Spleen (tissue), 11 donors: ENCODE measurements at regions not wholly inside any gene's neighbourhood (a gene's known extent, or its start where the extent isn't known, plus 50 kb on each side); places are given as distances from the start of the nearest gene placed in this dataset.
"Not testable (repeated sequence)": the region's sequence is repeated elsewhere in the genome, so short reads cannot be mapped to it uniquely, and the experiment has no call there.

ENCODE experiments used
- DNase-seq: peaks from one replicate; pipeline ENCODE4 v3.0.0-alpha.2; 2020
- H3K27ac ChIP-seq, 8 donors: fragments of 200-600 bp; sonication (generic) in 7 of 8; 1 replicate in 4 of 8; 2 replicates in 4 of 8; pipeline versions ENCODE4 v1.5.0 to v1.8.0; 2016 to 2021; ENCODE audit warnings: inconsistent platforms in 4 of 8, mild to moderate bottlenecking in 4 of 8, moderate library complexity in 1 of 8
- H3K27me3 ChIP-seq, 7 donors: fragments of 200-600 bp; sonication (generic) in 6 of 7; replicated peaks in 1 of 7; 1 replicate in 4 of 7; 2 replicates in 3 of 7; pipeline versions ENCODE4 v1.5.0 to v1.8.0; 2016 to 2021; ENCODE audit warnings: inconsistent platforms in 3 of 7, mild to moderate bottlenecking in 1 of 7
- H3K36me3 ChIP-seq, 6 donors: fragments of 200-600 bp; sonication (generic) in 5 of 6; 1 replicate in 4 of 6; 2 replicates in 2 of 6; pipeline versions ENCODE4 v1.5.0 to v1.8.0; 2016 to 2021; ENCODE audit warnings: inconsistent platforms in 2 of 6
- H3K4me1 ChIP-seq, 6 donors: fragments of 200-600 bp; sonication (generic) in 5 of 6; 1 replicate in 3 of 6; 2 replicates in 3 of 6; pipeline versions ENCODE4 v1.5.0 to v1.8.0; 2016 to 2021; ENCODE audit warnings: inconsistent platforms in 3 of 6
- H3K4me3 ChIP-seq, 8 donors: fragments of 200-600 bp; sonication (generic) in 7 of 8; 1 replicate in 4 of 8; 2 replicates in 4 of 8; pipeline versions ENCODE4 v1.5.0 to v1.8.0; 2016 to 2021; ENCODE audit warnings: inconsistent platforms in 4 of 8, mild to moderate bottlenecking in 4 of 8, moderate library complexity in 2 of 8
- H3K9me3 ChIP-seq, 8 donors: fragments of 200-600 bp; sonication (generic) in 7 of 8; 1 replicate in 4 of 8; 2 replicates in 4 of 8; pipeline versions ENCODE4 v1.5.0 to v1.8.0; 2016 to 2021; ENCODE audit warnings: inconsistent platforms in 4 of 8
- POLR2A ChIP-seq, 3 donors: fragments of 450-650 bp; IDR thresholded peaks; one replicate each; pipeline ENCODE4 v1.5.1; 2017; ENCODE audit warnings: antibody characterized with exemption in 3 of 3, mild to moderate bottlenecking in 1 of 3
- POLR2AphosphoS5 ChIP-seq, 3 donors: sonication (generic); formaldehyde crosslinking; IDR thresholded peaks; one replicate each; pipeline ENCODE4 v1.5.1; 2017; ENCODE audit warnings: antibody characterized with exemption in 3 of 3
- WGBS, 5 donors: extraction: QIAGEN DNeasy Blood & Tissue Kit in 3 of 5; methylation state at CpG; one replicate each; pipeline versions ENCODE4 v1.1.5 to v1.1.7; 2013 to 2018; 5-methylcytosine and 5-hydroxymethylcytosine counted together
- intact Hi-C: fragments of 100-400 bp; cut with DNase I; formaldehyde crosslinking; loops from one replicate; pipeline ENCODE4 v1.15.0; 2023; ENCODE audit warnings: low total_unique reads
- TF ChIP-seq, protein P1 (sequence below), 11 experiments: fragments of 200-600 bp in 7 of 11; fragments of 450-650 bp in 4 of 11; sonication (generic) in 4 of 11; IDR thresholded peaks in 8 of 11; conservative IDR thresholded peaks in 3 of 11; 1 replicate in 7 of 11; 2 replicates in 4 of 11; pipeline versions ENCODE4 v1.4.0 to v1.8.0; 2016 to 2021; ENCODE audit warnings: antibody characterized with exemption in 11 of 11, inconsistent platforms in 4 of 11, mild to moderate bottlenecking in 1 of 11
- donor health status: healthy with polysubstance abuse.
- donor health status: DM: no; HTN: no; CAD: no; lungs with moderate emphysema.
- donor health status: DM: no; HTN: no; CAD: no.
- donor health status: Bipolar disorder and iron deficiency.
- donor health status: healthy.
- donor health status: DM: no; HTN: no; CAD: no.
- donor health status: DM: yes; HTN: yes; CAD: no.

GRCh38 chr1:220426989-220427388, 100.9 kb upstream of the MARK1 start:
- no peak for DNase-seq
- H3K27me3 ChIP-seq: peaks cover 0 to 4% (median 0%) of the 10 kb centered on the region in 7 donors
- no peaks in the 10 kb centered on the region for H3K4me1 ChIP-seq
- no peak overlapping the region for H3K4me3 ChIP-seq
- H3K9me3 ChIP-seq: no peaks in the 10 kb centered on the region
- H3K27ac ChIP-seq: no peak overlapping the region
- TF ChIP-seq, protein P1, sequence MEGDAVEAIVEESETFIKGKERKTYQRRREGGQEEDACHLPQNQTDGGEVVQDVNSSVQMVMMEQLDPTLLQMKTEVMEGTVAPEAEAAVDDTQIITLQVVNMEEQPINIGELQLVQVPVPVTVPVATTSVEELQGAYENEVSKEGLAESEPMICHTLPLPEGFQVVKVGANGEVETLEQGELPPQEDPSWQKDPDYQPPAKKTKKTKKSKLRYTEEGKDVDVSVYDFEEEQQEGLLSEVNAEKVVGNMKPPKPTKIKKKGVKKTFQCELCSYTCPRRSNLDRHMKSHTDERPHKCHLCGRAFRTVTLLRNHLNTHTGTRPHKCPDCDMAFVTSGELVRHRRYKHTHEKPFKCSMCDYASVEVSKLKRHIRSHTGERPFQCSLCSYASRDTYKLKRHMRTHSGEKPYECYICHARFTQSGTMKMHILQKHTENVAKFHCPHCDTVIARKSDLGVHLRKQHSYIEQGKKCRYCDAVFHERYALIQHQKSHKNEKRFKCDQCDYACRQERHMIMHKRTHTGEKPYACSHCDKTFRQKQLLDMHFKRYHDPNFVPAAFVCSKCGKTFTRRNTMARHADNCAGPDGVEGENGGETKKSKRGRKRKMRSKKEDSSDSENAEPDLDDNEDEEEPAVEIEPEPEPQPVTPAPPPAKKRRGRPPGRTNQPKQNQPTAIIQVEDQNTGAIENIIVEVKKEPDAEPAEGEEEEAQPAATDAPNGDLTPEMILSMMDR (IDR thresholded peaks at IDR 0.05 in 8 of 11, conservative IDR thresholded peaks at IDR 0.05 in 3 of 11): no peak
- TF ChIP-seq POLR2A (IDR thresholded peaks at IDR 0.05) (no peak), POLR2AphosphoS5 (IDR thresholded peaks at IDR 0.05) (no peak)
- no peaks in the 10 kb centered on the region for H3K36me3 ChIP-seq
- 88 to 98% (median 92%) methylated on average over 2 of the region's 2 CpGs for whole genome bisulfite sequencing, 5 donors
- intact Hi-C loops: no loop called here

GRCh38 chr1:220425852-220426251, 102.1 kb upstream of the MARK1 start:
- Histone ChIP-seq H3K27ac (no peak overlapping the region), H3K9me3 (no peaks in the 10 kb centered on the region), H3K4me1 (no peaks in the 10 kb centered on the region), H3K36me3 (no peaks in the 10 kb centered on the region), H3K27me3 (peaks cover 0 to 4% (median 0%) of the 10 kb centered on the region in 7 donors), H3K4me3 (no peak overlapping the region)
- DNase-seq: no peak
- TF ChIP-seq, protein P1 (IDR thresholded peaks at IDR 0.05 in 8 of 11, conservative IDR thresholded peaks at IDR 0.05 in 3 of 11): no peak
- TF ChIP-seq POLR2AphosphoS5 (IDR thresholded peaks at IDR 0.05) (no peak), POLR2A (IDR thresholded peaks at IDR 0.05) (no peak)
- WGBS, 5 donors: 77 to 93% (median 87%) methylated on average over 1 of the region's 1 CpG
- intact Hi-C loops: no loop called here

GRCh38 chr1:220421508-220421907, 106.4 kb upstream of the MARK1 start:
- DNase-seq: no peak
- no peaks in the 10 kb centered on the region for H3K36me3 ChIP-seq

GRCh38 chr1:220420726-220421125, 107.2 kb upstream of the MARK1 start:
- 55 to 69% (median 65%) methylated on average over 5 of the region's 5 CpGs for WGBS, 5 donors
- no peaks in the 10 kb centered on the region for H3K9me3 ChIP-seq
- H3K27me3 ChIP-seq: no peaks in the 10 kb centered on the region
- H3K4me1 ChIP-seq: no peaks in the 10 kb centered on the region
- intact Hi-C loops: no loop called here
- no peak overlapping the region for H3K27ac ChIP-seq
- DNase-seq: no peak
- TF ChIP-seq POLR2AphosphoS5 (IDR thresholded peaks at IDR 0.05) (no peak), POLR2A (IDR thresholded peaks at IDR 0.05) (no peak)
- TF ChIP-seq, protein P1 (IDR thresholded peaks at IDR 0.05 in 8 of 11, conservative IDR thresholded peaks at IDR 0.05 in 3 of 11): no peak
- H3K36me3 ChIP-seq: no peaks in the 10 kb centered on the region
- H3K4me3 ChIP-seq: no peak overlapping the region

More at GRCh38 chr1:220421508-220421907, 106.4 kb upstream of the MARK1 start:
- H3K4me1 ChIP-seq: no peaks in the 10 kb centered on the region
- intact Hi-C loops: no loop called here
- no peak overlapping the region for H3K4me3 ChIP-seq
- WGBS, 5 donors: 72 to 94% (median 82%) methylated on average over 2 of the region's 2 CpGs
- no peak overlapping the region for H3K27ac ChIP-seq
- H3K9me3 ChIP-seq: no peaks in the 10 kb centered on the region
- H3K27me3 ChIP-seq: no peaks in the 10 kb centered on the region
- TF ChIP-seq POLR2AphosphoS5 (IDR thresholded peaks at IDR 0.05) (no peak), POLR2A (IDR thresholded peaks at IDR 0.05) (no peak)
- TF ChIP-seq, protein P1 (IDR thresholded peaks at IDR 0.05 in 8 of 11, conservative IDR thresholded peaks at IDR 0.05 in 3 of 11): no peak

DNA sequence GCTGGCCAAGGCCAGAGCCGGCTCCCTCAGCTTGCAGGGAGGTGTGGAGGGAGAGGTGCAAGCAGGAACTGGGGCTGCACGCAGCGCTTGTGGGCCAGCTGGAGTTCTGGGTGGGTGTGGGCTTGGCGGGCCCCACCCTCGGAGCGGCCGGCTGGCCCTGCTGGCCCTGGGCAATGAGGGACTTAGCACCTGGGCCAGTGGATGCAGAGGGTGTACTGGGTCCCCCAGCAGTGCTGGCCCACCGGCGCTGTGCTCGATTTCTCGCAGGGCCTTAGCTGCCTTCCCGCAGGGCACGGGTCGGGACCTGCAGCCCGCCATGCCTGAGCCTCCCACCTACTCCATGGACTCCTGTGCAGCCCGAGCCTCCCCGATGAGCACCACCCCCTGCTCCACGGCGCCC, 115.6 kb upstream of the MARK1 start:
- H3K36me3 ChIP-seq, intact Hi-C loops, H3K4me1 ChIP-seq, H3K27me3 ChIP-seq, DNase-seq, H3K4me3 ChIP-seq, H3K27ac ChIP-seq, H3K9me3 ChIP-seq: not testable (repeated sequence)
- 77 to 100% (median 86%) methylated on average over 4 to 19 of the region's 19 CpGs for WGBS, 5 donors
